NB4 (cell line): ENCODE measurements at regions not wholly inside any gene's neighbourhood (a gene's known extent, or its start where the extent isn't known, plus 50 kb on each side); places are given as distances from the start of the nearest gene placed in this dataset.
A peak's percentile ranks its signal among the peaks of the same experiment; 100 is the strongest.

Source experiments
- DNase-seq: peaks from one replicate; pipeline ENCODE4 v3.0.0; 2010; ENCODE audit warnings: low read depth
- H3K4me3 ChIP-seq: one replicate; pipeline ENCODE4 v1.5.1; 2011; ENCODE audit warnings: mild to moderate bottlenecking, low read depth, low read length, moderate library complexity
- MYC ChIP-seq: IDR thresholded peaks from 2 replicates; pipeline ENCODE4 v1.6.1; 2011; ENCODE audit warnings: low read depth, low read length
- POLR2A ChIP-seq: IDR thresholded peaks from 2 replicates; pipeline ENCODE4 v1.6.1; 2011; ENCODE audit warnings: mild to moderate bottlenecking; ENCODE audit not compliant: insufficient read length; ENCODE audit errors: extremely low read depth
- TF ChIP-seq, protein P1 (sequence below): IDR thresholded peaks from one replicate; pipeline ENCODE4 v1.5.1; 2012; ENCODE audit warnings: low read depth, low read length
- TF ChIP-seq, protein P2 (sequence below): IDR thresholded peaks from 2 replicates; pipeline ENCODE4 v1.6.1; 2011; ENCODE audit warnings: low read depth, low read length

DNA sequence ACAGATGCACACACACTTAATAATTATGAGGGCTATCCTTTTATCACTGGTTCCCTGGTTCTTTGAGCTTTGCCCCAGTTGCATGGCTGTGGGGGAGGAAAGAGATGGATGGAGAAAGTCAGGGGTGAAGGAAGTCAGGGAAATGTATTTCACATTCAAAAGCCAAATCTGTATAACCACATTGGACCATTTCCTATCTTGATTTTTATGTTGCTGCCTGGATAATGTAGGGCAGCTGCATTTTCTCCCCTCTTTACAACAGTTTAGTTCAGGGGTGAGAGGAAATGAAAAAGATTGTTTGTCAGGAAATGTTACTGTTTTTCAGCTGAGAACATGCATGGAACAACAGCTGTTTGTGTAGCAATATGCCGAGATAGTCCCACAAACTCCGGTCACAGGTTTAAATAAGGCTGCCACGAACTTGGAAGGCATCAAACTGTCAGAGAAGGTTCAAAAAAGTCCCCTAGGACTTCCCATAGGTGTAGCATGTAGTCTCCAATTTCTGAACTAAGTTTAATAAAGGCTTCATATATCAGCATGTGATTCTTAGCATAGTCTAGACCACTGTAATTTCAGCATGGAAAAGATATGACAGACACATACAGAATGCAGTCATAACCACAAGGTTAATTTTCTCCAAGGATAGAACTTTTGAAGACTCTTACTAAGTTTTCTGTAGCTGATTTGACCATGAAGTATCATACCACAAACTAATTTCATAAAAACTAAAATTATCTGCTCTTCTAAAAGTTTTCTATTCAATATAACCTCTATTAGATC, 82.1 kb upstream of the COL21A1 start:
- no peak overlapping the region for H3K4me3 ChIP-seq
- no peak for DNase-seq
- TF ChIP-seq, protein P1, sequence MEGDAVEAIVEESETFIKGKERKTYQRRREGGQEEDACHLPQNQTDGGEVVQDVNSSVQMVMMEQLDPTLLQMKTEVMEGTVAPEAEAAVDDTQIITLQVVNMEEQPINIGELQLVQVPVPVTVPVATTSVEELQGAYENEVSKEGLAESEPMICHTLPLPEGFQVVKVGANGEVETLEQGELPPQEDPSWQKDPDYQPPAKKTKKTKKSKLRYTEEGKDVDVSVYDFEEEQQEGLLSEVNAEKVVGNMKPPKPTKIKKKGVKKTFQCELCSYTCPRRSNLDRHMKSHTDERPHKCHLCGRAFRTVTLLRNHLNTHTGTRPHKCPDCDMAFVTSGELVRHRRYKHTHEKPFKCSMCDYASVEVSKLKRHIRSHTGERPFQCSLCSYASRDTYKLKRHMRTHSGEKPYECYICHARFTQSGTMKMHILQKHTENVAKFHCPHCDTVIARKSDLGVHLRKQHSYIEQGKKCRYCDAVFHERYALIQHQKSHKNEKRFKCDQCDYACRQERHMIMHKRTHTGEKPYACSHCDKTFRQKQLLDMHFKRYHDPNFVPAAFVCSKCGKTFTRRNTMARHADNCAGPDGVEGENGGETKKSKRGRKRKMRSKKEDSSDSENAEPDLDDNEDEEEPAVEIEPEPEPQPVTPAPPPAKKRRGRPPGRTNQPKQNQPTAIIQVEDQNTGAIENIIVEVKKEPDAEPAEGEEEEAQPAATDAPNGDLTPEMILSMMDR, result no peak
- no peak for TF ChIP-seq MYC
- no peak for TF ChIP-seq POLR2A
- TF ChIP-seq, protein P2, sequence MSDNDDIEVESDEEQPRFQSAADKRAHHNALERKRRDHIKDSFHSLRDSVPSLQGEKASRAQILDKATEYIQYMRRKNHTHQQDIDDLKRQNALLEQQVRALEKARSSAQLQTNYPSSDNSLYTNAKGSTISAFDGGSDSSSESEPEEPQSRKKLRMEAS, result no peak

DNA sequence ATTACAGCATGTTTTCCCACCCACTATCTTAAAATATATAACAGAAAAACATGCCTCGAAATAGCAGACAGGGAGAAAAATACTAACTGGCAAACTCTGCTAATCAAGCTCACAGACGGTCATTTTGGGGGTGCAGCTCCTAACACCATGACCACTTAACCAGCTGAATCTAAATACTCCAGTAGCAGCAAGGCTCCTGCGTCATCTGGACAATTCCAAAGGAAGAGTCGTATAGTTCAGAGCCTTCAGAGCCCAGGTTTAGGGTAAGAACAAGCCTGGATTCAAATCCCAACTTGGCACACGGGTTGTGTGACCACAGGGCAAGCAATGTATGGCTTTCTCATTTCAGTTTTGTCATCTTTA, 81.3 kb upstream of the COL21A1 start:
- H3K4me3 ChIP-seq, result no peak overlapping the region
- TF ChIP-seq, protein P2, result no peak
- TF ChIP-seq, protein P1, result no peak
- TF ChIP-seq POLR2A (no peak), MYC (no peak)
- DNase-seq, result no peak

DNA sequence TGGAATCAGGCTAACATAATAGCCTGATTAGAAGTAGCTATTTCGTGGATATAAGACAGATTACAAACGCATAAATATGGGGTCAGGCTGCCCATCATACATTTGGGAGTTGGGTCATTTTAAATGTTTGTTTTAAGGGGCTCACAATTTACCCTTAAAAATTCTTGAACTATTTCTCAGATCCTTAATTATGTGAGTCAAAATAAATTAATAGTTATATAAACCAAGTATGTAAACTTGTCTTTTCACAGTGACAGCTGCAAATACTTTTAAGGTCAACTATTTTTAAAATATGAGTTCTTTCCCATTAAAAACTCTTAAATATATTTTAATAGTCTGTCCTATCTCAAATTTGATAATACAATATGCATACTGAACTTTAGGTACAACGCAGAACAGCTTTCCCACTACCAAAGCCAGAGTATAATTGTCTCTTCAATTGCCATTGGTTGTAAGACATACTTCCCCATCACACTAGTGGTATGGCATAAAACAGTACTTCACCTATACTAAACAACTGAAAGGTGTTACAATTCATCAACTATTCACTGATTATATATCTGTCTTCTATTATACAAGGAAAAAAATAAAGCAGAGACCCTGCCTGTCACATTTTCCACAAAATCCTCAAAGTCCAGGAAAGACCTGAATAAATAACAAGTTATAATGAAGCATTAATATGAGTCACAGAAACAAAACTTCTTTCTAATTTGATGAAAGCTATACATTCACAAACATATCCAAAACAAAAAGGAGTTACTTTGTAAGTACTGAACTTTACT, 80.8 kb upstream of the COL21A1 start:
- H3K4me3 ChIP-seq, result no peak overlapping the region
- DNase-seq, result no peak

DNA sequence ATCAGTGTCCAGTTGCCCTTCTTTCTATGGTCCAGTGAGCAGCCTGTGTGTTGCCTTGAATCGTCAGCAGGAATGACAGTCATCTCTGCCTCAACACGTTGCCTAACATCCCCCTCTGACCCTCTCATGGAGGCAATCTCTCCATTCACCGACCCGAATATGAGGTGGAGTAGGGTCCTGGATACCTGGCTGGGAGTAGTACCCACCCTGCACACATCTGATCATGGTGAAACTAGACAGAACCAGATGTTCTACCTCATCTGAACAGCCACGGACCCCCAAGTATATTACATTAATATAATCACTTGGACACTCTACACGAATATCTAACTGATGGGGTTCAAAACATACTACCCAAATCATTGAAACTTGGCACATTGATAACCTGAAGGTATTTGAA, 77.0 kb upstream of the COL21A1 start:
- H3K4me3 ChIP-seq, result no peak overlapping the region
- DNase-seq, result no peak
- no peak for TF ChIP-seq MYC
- TF ChIP-seq, protein P2, result no peak
- no peak for TF ChIP-seq POLR2A
- TF ChIP-seq, protein P1, result no peak

More for the DNA sequence above, 80.8 kb upstream of the COL21A1 start:
- TF ChIP-seq POLR2A, result no peak

DNA sequence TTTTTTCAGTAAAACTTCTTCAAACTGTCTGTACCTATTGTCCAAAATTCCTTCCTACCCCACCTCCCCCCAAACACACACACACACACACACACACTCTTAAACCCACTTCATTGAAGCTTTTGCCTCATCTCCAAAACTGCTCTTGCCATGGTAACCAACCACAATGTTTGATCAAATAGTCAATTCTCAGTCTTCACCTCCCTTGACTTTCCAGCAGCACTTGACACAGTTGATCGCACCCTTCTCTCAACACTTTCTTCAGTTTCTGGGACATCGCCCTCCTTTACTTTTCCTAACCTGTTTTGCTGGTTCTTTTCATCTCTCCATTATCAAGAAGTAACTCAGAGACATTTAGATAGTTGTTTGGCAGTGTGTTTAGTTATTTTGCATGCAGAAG, 71.5 kb upstream of the COL21A1 start:
- TF ChIP-seq POLR2A, result no peak
- TF ChIP-seq, protein P1, result no peak
- TF ChIP-seq, protein P2, result no peak
- TF ChIP-seq MYC, result no peak
- DNase-seq, result no peak

DNA sequence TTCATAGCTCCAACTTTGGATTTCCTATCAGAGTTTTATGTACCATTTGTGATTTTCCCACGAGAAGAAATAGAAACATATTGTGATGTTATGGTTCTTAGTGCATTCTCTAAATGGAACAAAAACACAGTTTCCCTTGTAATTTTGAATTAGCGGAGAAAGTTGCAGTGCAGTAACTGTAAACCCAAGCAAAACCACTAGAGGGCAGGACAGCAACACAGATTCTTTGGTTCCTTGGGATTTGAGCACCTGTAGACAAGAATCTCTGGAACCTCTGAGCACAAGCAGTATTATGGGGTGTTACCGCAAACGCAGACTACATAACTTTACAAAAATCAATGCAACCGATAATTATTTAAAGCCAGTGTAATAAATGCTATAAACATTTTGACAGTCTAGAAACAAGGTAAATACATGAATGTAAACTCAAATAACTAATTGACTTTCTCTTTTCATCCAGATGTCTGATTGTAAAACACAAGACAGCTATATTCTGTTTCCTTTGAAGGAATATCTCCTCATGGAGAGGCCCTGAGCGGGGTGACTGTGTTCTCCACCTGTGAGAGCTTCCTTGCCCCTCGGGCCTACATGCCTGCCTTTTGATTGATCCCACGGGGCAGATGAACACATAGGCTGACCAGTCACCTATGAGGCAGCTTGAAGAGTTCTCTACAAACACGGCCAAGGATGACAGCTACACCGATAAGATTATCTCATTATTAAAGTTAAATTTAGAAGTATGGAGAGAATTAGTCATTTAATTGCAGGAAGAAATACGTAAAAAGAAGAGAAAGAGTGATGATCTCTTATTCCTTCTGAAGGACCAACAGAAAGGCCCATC, 67.5 kb upstream of the COL21A1 start:
- DNase-seq, result peak; percentile 47
- TF ChIP-seq, protein P1, result peak; percentile 86
- TF ChIP-seq, protein P2, result no peak
- no peak overlapping the region for H3K4me3 ChIP-seq

More for the DNA sequence above, 71.5 kb upstream of the COL21A1 start:
- H3K4me3 ChIP-seq, result no peak overlapping the region
